ENCODE measurements at regions not wholly inside any gene's neighbourhood (a gene's known extent, or its start where the extent isn't known, plus 50 kb on each side); places are given as distances from the start of the nearest gene placed in this dataset.

GRCh38 chr12:18932211-18932610, 194.3 kb downstream of the CAPZA3 start:
- no peaks in the 10 kb centered on the region for H3K27me3 ChIP-seq
- H3K4me3 ChIP-seq (ENCODE audit: low read depth, low read length) = no peak overlapping the region
- H3K36me3 ChIP-seq = no peaks in the 10 kb centered on the region
- DNase-seq = no peak
- H3K4me1 ChIP-seq = no peaks in the 10 kb centered on the region
- H3K9me3 ChIP-seq = no peaks in the 10 kb centered on the region
- TF ChIP-seq, protein P1, sequence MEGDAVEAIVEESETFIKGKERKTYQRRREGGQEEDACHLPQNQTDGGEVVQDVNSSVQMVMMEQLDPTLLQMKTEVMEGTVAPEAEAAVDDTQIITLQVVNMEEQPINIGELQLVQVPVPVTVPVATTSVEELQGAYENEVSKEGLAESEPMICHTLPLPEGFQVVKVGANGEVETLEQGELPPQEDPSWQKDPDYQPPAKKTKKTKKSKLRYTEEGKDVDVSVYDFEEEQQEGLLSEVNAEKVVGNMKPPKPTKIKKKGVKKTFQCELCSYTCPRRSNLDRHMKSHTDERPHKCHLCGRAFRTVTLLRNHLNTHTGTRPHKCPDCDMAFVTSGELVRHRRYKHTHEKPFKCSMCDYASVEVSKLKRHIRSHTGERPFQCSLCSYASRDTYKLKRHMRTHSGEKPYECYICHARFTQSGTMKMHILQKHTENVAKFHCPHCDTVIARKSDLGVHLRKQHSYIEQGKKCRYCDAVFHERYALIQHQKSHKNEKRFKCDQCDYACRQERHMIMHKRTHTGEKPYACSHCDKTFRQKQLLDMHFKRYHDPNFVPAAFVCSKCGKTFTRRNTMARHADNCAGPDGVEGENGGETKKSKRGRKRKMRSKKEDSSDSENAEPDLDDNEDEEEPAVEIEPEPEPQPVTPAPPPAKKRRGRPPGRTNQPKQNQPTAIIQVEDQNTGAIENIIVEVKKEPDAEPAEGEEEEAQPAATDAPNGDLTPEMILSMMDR (IDR thresholded peaks at IDR 0.05; ENCODE audit: low read depth, low read length) = no peak

DNA sequence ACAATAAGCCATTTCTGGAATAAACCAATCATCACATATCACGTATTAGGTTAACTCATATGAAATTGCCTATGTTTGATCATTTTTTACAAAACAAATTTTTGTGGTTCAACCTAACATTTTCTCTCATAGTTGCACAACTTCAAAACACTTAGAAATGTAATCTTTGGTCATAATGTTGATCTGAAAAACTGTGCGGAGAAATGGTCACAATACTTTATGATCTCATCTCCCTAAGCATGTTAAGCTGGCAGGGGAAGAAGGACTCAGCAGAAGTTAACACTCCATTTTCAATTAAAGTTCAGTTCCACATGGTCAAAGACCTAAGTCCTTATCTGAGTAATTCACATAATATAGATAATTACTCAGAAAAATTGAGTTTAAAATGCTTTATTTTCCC, 194.8 kb downstream of the CAPZA3 start:
- H3K4me3 ChIP-seq (ENCODE audit: low read depth, low read length) = no peak overlapping the region
- DNase-seq = no peak
- H3K27me3 ChIP-seq = no peaks in the 10 kb centered on the region
- H3K36me3 ChIP-seq = no peaks in the 10 kb centered on the region
- no peaks in the 10 kb centered on the region for H3K9me3 ChIP-seq
- TF ChIP-seq, protein P1 (IDR thresholded peaks at IDR 0.05; ENCODE audit: low read depth, low read length) = no peak
- H3K4me1 ChIP-seq = no peaks in the 10 kb centered on the region

DNA sequence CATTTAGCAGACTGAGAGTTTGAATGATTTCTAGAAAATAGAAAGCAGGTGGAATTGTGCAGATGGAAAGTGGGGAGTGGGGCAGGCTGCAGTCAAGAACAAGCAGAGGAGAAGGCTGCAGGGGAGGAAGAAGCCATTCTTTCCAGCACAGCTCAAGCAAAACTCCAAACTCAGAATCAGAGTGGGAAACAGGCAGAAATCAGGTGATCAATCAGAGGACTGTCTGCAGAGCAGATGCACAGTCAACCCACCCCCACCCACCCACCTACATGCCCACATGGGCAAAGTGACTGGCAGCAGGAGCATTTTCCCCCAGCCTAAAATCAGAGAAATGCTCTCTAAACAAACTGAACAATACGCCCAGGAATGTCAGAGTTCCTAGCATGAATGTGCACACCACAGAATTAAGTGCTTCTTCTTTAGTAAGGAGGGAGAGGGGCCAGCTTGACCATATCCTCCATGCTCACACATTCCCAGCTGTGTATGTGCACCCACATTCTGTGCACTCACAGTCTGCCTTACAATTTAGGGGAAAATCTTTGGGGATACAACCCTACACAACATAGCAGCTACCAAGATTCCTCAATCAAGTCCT, 194.1 kb upstream of the PLEKHA5 start:
- DNase-seq = no peak
- TF ChIP-seq, protein P1 (IDR thresholded peaks at IDR 0.05; ENCODE audit: low read depth, low read length) = no peak
- Histone ChIP-seq H3K27me3 (no peaks in the 10 kb centered on the region), H3K36me3 (no peaks in the 10 kb centered on the region), H3K9me3 (no peaks in the 10 kb centered on the region), H3K4me1 (peaks cover 5% of the 10 kb centered on the region; the same call in 1 of the 2 replicates), H3K4me3 (ENCODE audit: low read depth, low read length) (no peak overlapping the region)

DNA sequence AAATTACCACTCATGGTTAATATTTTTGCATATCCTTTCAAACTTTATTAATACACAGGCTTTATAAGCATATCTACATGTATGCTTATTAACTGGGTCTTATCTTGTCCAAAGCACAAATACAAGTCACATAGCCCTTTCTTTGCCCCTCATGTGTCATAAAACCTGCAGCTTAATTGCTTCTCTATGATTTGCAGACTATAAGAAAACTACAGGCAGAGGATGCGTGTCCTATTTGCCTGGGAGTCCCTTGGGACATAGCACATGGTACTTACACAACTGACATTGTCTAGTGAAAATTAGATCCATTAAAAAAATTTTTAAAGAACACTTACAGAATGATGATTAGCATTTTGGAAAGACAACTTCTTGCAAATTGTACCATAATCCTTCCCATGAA, 190.5 kb upstream of the PLEKHA5 start:
- TF ChIP-seq, protein P1 (IDR thresholded peaks at IDR 0.05; ENCODE audit: low read depth, low read length) = no peak
- peak; percentile 10 for DNase-seq
- Histone ChIP-seq H3K4me3 (ENCODE audit: low read depth, low read length) (no peak overlapping the region), H3K9me3 (no peaks in the 10 kb centered on the region), H3K27me3 (no peaks in the 10 kb centered on the region), H3K36me3 (no peaks in the 10 kb centered on the region), H3K4me1 (peaks cover 5% of the 10 kb centered on the region; the same call in 1 of the 2 replicates)

DNA sequence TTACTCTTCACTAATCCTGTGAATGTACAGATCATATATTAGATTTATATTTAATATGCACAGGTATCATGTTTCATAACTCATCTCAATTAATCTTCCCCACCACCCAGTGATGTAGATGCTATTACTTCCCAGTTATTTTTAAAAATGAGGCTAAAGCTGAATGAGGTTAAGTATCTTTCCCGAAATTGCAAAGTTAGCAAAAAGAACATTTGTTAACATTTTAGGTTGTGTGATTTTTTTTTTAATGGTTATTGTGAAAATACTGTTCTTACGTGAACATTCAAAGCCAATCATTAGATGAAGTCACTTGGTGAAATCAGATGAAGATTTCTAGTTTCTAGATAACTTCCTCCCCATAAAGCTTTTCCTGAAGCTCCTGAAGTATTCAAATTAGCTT, 186.9 kb upstream of the PLEKHA5 start:
- Histone ChIP-seq H3K4me3 (ENCODE audit: low read depth, low read length) (no peak overlapping the region), H3K9me3 (no peaks in the 10 kb centered on the region), H3K27me3 (no peaks in the 10 kb centered on the region), H3K36me3 (no peaks in the 10 kb centered on the region), H3K4me1 (peaks cover 5% of the 10 kb centered on the region; the same call in 1 of the 2 replicates)
- TF ChIP-seq, protein P1 (IDR thresholded peaks at IDR 0.05; ENCODE audit: low read depth, low read length) = no peak
- DNase-seq = no peak

DNA sequence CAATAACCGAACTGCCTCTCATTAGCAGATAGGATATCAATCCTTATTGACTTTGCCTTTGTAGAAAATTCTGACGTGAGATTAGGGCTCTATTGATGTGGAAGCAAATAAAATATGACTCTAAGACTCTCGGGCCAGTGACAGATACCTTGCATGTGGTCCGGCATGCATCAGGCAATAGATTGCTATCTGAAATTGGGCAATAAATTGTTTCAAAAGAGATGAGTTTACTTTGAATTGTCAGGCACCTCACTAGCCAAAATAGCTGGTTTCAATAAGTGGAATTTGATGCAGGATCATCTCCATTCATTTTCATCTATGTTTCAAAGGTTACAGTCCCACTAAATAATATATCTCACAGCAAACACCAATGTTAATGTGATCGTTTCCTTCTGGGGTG, 186.3 kb upstream of the PLEKHA5 start:
- TF ChIP-seq, protein P1 (IDR thresholded peaks at IDR 0.05; ENCODE audit: low read depth, low read length) = no peak
- Histone ChIP-seq H3K4me3 (ENCODE audit: low read depth, low read length) (no peak overlapping the region), H3K27me3 (no peaks in the 10 kb centered on the region), H3K36me3 (no peaks in the 10 kb centered on the region), H3K9me3 (no peaks in the 10 kb centered on the region), H3K4me1 (peaks cover 5% of the 10 kb centered on the region; the same call in 1 of the 2 replicates)
- DNase-seq = no peak
